ENCODE measurements at regions not wholly inside any gene's neighbourhood (a gene's known extent, or its start where the extent isn't known, plus 50 kb on each side); places are given as distances from the start of the nearest gene placed in this dataset.

GRCh38 chr5:152456815-152457443 is 51.9 kb upstream of the NMUR2 start (continued):
- no peak for TF ChIP-seq CHD1 (IDR thresholded peaks at IDR 0.05; ENCODE audit: low read depth, low read length)
